Ramos (cell line): ENCODE measurements at regions not wholly inside any gene's neighbourhood (a gene's known extent, or its start where the extent isn't known, plus 50 kb on each side); places are given as distances from the start of the nearest gene placed in this dataset.

Experiments
- in situ Hi-C: fragments of 300-500 bp; cut with MboI; formaldehyde crosslinking; loops from one replicate; pipeline ENCODE4 v1.14.3; 2022; ENCODE audit warnings: low sequenced_read_pairs; ENCODE audit not compliant: unreplicated experiment

GRCh38 chr7:11895337-11895736, 63.3 kb upstream of the THSD7A start:
- in situ Hi-C loops: no loop called here

GRCh38 chr7:11896663-11897062, 64.7 kb upstream of the THSD7A start:
- in situ Hi-C loops: no loop called here

GRCh38 chr7:11899247-11899646, 67.2 kb upstream of the THSD7A start:
- in situ Hi-C loops: no loop called here

- in situ Hi-C loops: no loop called here
These were observed 78.3 kb upstream of the THSD7A start for GRCh38 chr7:11910253-11910652.

GRCh38 chr7:11911900-11912299, 79.9 kb upstream of the THSD7A start:
- in situ Hi-C loops: no loop called here

- in situ Hi-C loops: no loop called here
These were observed 82.6 kb upstream of the THSD7A start for GRCh38 chr7:11914645-11915044.

GRCh38 chr7:11923376-11923930, 91.5 kb upstream of the THSD7A start:
- in situ Hi-C loops: no loop called here

GRCh38 chr7:11931307-11931706, 99.3 kb upstream of the THSD7A start:
- in situ Hi-C loops: no loop called here

GRCh38 chr7:11934796-11935195, 102.8 kb upstream of the THSD7A start:
- in situ Hi-C loops: no loop called here

- in situ Hi-C loops: no loop called here
These were observed 103.9 kb upstream of the THSD7A start for GRCh38 chr7:11935905-11936304.

- in situ Hi-C loops: no loop called here
These were observed 114.8 kb upstream of the THSD7A start for GRCh38 chr7:11946794-11947193.

GRCh38 chr7:11950281-11950680, 118.3 kb upstream of the THSD7A start:
- in situ Hi-C loops: no loop called here

GRCh38 chr7:11950942-11951341, 118.9 kb upstream of the THSD7A start:
- in situ Hi-C loops: no loop called here

GRCh38 chr7:11951909-11952308, 119.9 kb upstream of the THSD7A start:
- in situ Hi-C loops: no loop called here

GRCh38 chr7:11952972-11953371, 121.0 kb upstream of the THSD7A start:
- in situ Hi-C loops: no loop called here

GRCh38 chr7:11956991-11957390, 125.0 kb upstream of the THSD7A start:
- in situ Hi-C loops: no loop called here

- in situ Hi-C loops: no loop called here
These were observed 126.0 kb upstream of the THSD7A start for GRCh38 chr7:11957956-11958355.

- in situ Hi-C loops: no loop called here
These were observed 127.1 kb upstream of the THSD7A start for GRCh38 chr7:11959121-11959520.

- in situ Hi-C loops: no loop called here
These were observed 128.6 kb upstream of the THSD7A start for GRCh38 chr7:11960621-11961020.

GRCh38 chr7:11969643-11970042, 137.6 kb upstream of the THSD7A start:
- in situ Hi-C loops: no loop called here

GRCh38 chr7:11970132-11970531, 138.1 kb upstream of the THSD7A start:
- in situ Hi-C loops: no loop called here

- in situ Hi-C loops: no loop called here
These were observed 153.4 kb upstream of the THSD7A start for GRCh38 chr7:11985376-11985775.

- in situ Hi-C loops: no loop called here
These were observed 154.0 kb upstream of the THSD7A start for GRCh38 chr7:11985971-11986370.
